WTC11 (cell line): ENCODE measurements at regions not wholly inside any gene's neighbourhood (a gene's known extent, or its start where the extent isn't known, plus 50 kb on each side); places are given as distances from the start of the nearest gene placed in this dataset.

Experiments
- CBFB ChIP-seq: sonication (generic); formaldehyde crosslinking; IDR thresholded peaks from 2 replicates; pipeline ENCODE4 v1.8.1; 2022; ENCODE audit warnings: mild to moderate bottlenecking, low read depth, missing genetic modification reagents
- CTCF ChIP-seq: fragments of 200-600 bp; IDR thresholded peaks from 2 replicates; pipeline ENCODE4 v1.8.0; 2022; ENCODE audit warnings: antibody characterized with exemption
- JUN ChIP-seq: sonication (generic); formaldehyde crosslinking; IDR thresholded peaks from 2 replicates; pipeline ENCODE4 v1.8.0; 2023; ENCODE audit warnings: mild to moderate bottlenecking, missing genetic modification reagents
- MAX ChIP-seq: sonication (generic); formaldehyde crosslinking; IDR thresholded peaks from 2 replicates; pipeline ENCODE4 v1.8.0; 2022; ENCODE audit warnings: mild to moderate bottlenecking, missing genetic modification reagents

GRCh38 chr14:25520821-25521220 lies 470.9 kb upstream of the STXBP6 start:
- no peak for TF ChIP-seq JUN (CRISPR knock-in tag)
- no peak for TF ChIP-seq CTCF
- TF ChIP-seq CBFB (CRISPR knock-in tag), result no peak
- no peak for TF ChIP-seq MAX (CRISPR knock-in tag)
